Fibroblast of skin of left biceps (primary cell): ENCODE measurements at regions not wholly inside any gene's neighbourhood (a gene's known extent, or its start where the extent isn't known, plus 50 kb on each side); places are given as distances from the start of the nearest gene placed in this dataset.
"Not testable (repeated sequence)": the region's sequence is repeated elsewhere in the genome, so short reads cannot be mapped to it uniquely, and the experiment has no call there.

Source experiments
- DNase-seq, 2 experiments: peaks; one replicate each; pipeline ENCODE4 v3.0.0-alpha.2; 2013; ENCODE audit warnings: low read depth in 2 of 2

- not testable (repeated sequence) for DNase-seq
Observed at GRCh38 chr9:41839786-41840185, 289.4 kb downstream of the CNTNAP3B start.

- not testable (repeated sequence) for DNase-seq
Observed at GRCh38 chr9:41838953-41839352, 290.3 kb downstream of the CNTNAP3B start.

GRCh38 chr9:41838562-41838851, 290.7 kb downstream of the CNTNAP3B start:
- DNase-seq, result not testable (repeated sequence)

- not testable (repeated sequence) for DNase-seq
Observed at GRCh38 chr9:41837684-41838561, 291.3 kb downstream of the CNTNAP3B start.

GRCh38 chr9:41833108-41833507, 296.1 kb downstream of the CNTNAP3B start:
- not testable (repeated sequence) for DNase-seq

- not testable (repeated sequence) for DNase-seq
Observed at GRCh38 chr9:41824723-41825122, 304.5 kb downstream of the CNTNAP3B start.

GRCh38 chr9:41802706-41803105, 326.5 kb downstream of the CNTNAP3B start:
- not testable (repeated sequence) for DNase-seq

GRCh38 chr9:41798684-41799083, 330.5 kb downstream of the CNTNAP3B start:
- DNase-seq, result not testable (repeated sequence)

GRCh38 chr9:41790719-41791363, 338.4 kb downstream of the CNTNAP3B start:
- DNase-seq, result not testable (repeated sequence)

GRCh38 chr9:41790007-41790406, 339.2 kb downstream of the CNTNAP3B start:
- not testable (repeated sequence) for DNase-seq

GRCh38 chr9:41789387-41789786, 339.8 kb downstream of the CNTNAP3B start:
- not testable (repeated sequence) for DNase-seq

- DNase-seq, result not testable (repeated sequence)
Observed at GRCh38 chr9:41787951-41788350, 341.3 kb downstream of the CNTNAP3B start.

GRCh38 chr9:41787270-41787669, 342.0 kb downstream of the CNTNAP3B start:
- DNase-seq, result not testable (repeated sequence)

GRCh38 chr9:41784006-41784405, 345.2 kb downstream of the CNTNAP3B start:
- not testable (repeated sequence) for DNase-seq

GRCh38 chr9:41783070-41783810, 346.0 kb downstream of the CNTNAP3B start:
- not testable (repeated sequence) for DNase-seq

GRCh38 chr9:41781899-41782298, 347.3 kb downstream of the CNTNAP3B start:
- not testable (repeated sequence) for DNase-seq

- not testable (repeated sequence) for DNase-seq
Observed at GRCh38 chr9:41779897-41780406, 349.3 kb downstream of the CNTNAP3B start.

GRCh38 chr9:41779192-41779591, 350.0 kb downstream of the CNTNAP3B start:
- DNase-seq, result not testable (repeated sequence)

- not testable (repeated sequence) for DNase-seq
Observed at GRCh38 chr9:41778535-41779071, 350.6 kb downstream of the CNTNAP3B start.

GRCh38 chr9:41777536-41777935, 351.7 kb downstream of the CNTNAP3B start:
- not testable (repeated sequence) for DNase-seq

GRCh38 chr9:41772541-41772940, 356.7 kb downstream of the CNTNAP3B start:
- not testable (repeated sequence) for DNase-seq

GRCh38 chr9:41771693-41772092, 357.5 kb downstream of the CNTNAP3B start:
- not testable (repeated sequence) for DNase-seq
